ENCODE measurements at regions not wholly inside any gene's neighbourhood (a gene's known extent, or its start where the extent isn't known, plus 50 kb on each side); places are given as distances from the start of the nearest gene placed in this dataset.

DNA sequence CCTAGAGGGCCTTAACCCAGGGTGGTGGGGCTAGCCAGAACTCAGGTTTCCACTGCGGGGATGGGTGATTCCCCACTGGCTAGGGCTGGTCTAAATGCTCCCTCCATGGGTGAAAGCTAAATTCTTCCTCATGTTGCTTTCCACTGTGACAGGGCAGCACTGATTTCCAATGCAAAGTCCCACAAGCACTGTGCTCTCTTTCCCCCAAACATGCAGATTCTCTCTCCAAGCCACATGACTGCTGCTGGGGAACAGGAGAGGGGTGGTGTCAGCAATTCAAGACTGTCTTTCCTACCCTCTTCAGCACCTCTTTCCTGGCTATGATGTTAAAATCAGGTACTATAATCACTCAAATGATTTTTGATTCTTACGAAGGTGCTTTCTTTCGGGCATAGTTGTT, 215.5 kb downstream of the RWDD3 start:
- no peaks in the 10 kb centered on the region for H3K4me1 ChIP-seq (ENCODE audit: control insufficient read depth in 1 of 2, insufficient read depth in 2 of 2, low read depth in 1 of 2, low read length in 1 of 2)
- H3K79me2 ChIP-seq (ENCODE audit: insufficient read depth): no peaks in the 10 kb centered on the region
- no peaks in the 10 kb centered on the region for H4K20me1 ChIP-seq (ENCODE audit: insufficient read depth)
- ChIA-PET CTCF (no interaction called here), POLR2A (no interaction called here)
- no peak overlapping the region for H3K9ac ChIP-seq
- no peak for TF ChIP-seq CHD2 (IDR thresholded peaks at IDR 0.05; ENCODE audit: low read length, partially characterized antibody)
- TF ChIP-seq, protein P1, sequence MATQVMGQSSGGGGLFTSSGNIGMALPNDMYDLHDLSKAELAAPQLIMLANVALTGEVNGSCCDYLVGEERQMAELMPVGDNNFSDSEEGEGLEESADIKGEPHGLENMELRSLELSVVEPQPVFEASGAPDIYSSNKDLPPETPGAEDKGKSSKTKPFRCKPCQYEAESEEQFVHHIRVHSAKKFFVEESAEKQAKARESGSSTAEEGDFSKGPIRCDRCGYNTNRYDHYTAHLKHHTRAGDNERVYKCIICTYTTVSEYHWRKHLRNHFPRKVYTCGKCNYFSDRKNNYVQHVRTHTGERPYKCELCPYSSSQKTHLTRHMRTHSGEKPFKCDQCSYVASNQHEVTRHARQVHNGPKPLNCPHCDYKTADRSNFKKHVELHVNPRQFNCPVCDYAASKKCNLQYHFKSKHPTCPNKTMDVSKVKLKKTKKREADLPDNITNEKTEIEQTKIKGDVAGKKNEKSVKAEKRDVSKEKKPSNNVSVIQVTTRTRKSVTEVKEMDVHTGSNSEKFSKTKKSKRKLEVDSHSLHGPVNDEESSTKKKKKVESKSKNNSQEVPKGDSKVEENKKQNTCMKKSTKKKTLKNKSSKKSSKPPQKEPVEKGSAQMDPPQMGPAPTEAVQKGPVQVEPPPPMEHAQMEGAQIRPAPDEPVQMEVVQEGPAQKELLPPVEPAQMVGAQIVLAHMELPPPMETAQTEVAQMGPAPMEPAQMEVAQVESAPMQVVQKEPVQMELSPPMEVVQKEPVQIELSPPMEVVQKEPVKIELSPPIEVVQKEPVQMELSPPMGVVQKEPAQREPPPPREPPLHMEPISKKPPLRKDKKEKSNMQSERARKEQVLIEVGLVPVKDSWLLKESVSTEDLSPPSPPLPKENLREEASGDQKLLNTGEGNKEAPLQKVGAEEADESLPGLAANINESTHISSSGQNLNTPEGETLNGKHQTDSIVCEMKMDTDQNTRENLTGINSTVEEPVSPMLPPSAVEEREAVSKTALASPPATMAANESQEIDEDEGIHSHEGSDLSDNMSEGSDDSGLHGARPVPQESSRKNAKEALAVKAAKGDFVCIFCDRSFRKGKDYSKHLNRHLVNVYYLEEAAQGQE (IDR thresholded peaks at IDR 0.05; ENCODE audit: low read depth, low read length): no peak
- no peak for TF ChIP-seq SMC3 (IDR thresholded peaks at IDR 0.05; ENCODE audit: low read depth, low read length)
- no peak for TF ChIP-seq TCF12 (IDR thresholded peaks at IDR 0.05)
- no peak for TF ChIP-seq FOXM1 (IDR thresholded peaks at IDR 0.05; ENCODE audit: low read depth)
- TF ChIP-seq, protein P2, sequence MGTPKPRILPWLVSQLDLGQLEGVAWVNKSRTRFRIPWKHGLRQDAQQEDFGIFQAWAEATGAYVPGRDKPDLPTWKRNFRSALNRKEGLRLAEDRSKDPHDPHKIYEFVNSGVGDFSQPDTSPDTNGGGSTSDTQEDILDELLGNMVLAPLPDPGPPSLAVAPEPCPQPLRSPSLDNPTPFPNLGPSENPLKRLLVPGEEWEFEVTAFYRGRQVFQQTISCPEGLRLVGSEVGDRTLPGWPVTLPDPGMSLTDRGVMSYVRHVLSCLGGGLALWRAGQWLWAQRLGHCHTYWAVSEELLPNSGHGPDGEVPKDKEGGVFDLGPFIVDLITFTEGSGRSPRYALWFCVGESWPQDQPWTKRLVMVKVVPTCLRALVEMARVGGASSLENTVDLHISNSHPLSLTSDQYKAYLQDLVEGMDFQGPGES (IDR thresholded peaks at IDR 0.05; ENCODE audit: low read depth, low read length): no peak
- TF ChIP-seq TEAD4 (IDR thresholded peaks at IDR 0.05; ENCODE audit: borderline replicate concordance, insufficient read depth): no peak
- TF ChIP-seq RXRA (IDR thresholded peaks at IDR 0.05; ENCODE audit: borderline replicate concordance, low read depth): no peak
- no peak for TF ChIP-seq NFIC (IDR thresholded peaks at IDR 0.05; ENCODE audit: borderline replicate concordance)
- TF ChIP-seq NRF1 (IDR thresholded peaks at IDR 0.05; ENCODE audit: low read depth, low read length): no peak
- TF ChIP-seq MXI1 (IDR thresholded peaks at IDR 0.05; ENCODE audit: low read depth, low read length): no peak
- no peak for TF ChIP-seq SIN3A (IDR thresholded peaks at IDR 0.05; ENCODE audit: borderline replicate concordance, low read depth, low read length)
- TF ChIP-seq, protein P3, sequence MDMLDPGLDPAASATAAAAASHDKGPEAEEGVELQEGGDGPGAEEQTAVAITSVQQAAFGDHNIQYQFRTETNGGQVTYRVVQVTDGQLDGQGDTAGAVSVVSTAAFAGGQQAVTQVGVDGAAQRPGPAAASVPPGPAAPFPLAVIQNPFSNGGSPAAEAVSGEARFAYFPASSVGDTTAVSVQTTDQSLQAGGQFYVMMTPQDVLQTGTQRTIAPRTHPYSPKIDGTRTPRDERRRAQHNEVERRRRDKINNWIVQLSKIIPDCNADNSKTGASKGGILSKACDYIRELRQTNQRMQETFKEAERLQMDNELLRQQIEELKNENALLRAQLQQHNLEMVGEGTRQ (IDR thresholded peaks at IDR 0.05; ENCODE audit: borderline replicate concordance, low read depth, low read length): no peak
- TF ChIP-seq RFX5 (IDR thresholded peaks at IDR 0.05; ENCODE audit: low read length): no peak
- TF ChIP-seq TAF1 (IDR thresholded peaks at IDR 0.05; ENCODE audit: borderline replicate concordance, low read depth, low read length): no peak
- TF ChIP-seq GABPA (IDR thresholded peaks at IDR 0.05; ENCODE audit: low read depth): no peak
- TF ChIP-seq FOSL2 (IDR thresholded peaks at IDR 0.05; ENCODE audit: borderline replicate concordance, low read depth): no peak
- H3K9me2 ChIP-seq: no peaks in the 10 kb centered on the region
- H2AFZ ChIP-seq (ENCODE audit: low read depth): no peak overlapping the region
- no peaks in the 10 kb centered on the region for H3K27me3 ChIP-seq (ENCODE audit: insufficient read depth)
- WGBS (ENCODE audit: low lambda C conversion rate): 28% methylated on average over 3 of the region's 3 CpGs
- no peak for DNase-seq
- H3K9me3 ChIP-seq: no peaks in the 10 kb centered on the region
- no peaks in the 10 kb centered on the region for H3K36me3 ChIP-seq (replicated peaks in 1 of 2; ENCODE audit: control insufficient read depth in 1 of 2, insufficient read depth in 2 of 2, low read length in 1 of 2)
- no peak overlapping the region for H3K4me2 ChIP-seq
- H3K4me3 ChIP-seq (ENCODE audit: low read depth in 2 of 2, low read length in 1 of 2): no peak overlapping the region
- no peak overlapping the region for H3K27ac ChIP-seq (ENCODE audit: low read depth in 2 of 2, low read length in 1 of 2)
- H3F3A ChIP-seq (replicated peaks; ENCODE audit: insufficient read depth): no peaks in the 10 kb centered on the region

Data from SK-N-SH (cell line).